ENCODE measurements at regions not wholly inside any gene's neighbourhood (a gene's known extent, or its start where the extent isn't known, plus 50 kb on each side); places are given as distances from the start of the nearest gene placed in this dataset.

DNA sequence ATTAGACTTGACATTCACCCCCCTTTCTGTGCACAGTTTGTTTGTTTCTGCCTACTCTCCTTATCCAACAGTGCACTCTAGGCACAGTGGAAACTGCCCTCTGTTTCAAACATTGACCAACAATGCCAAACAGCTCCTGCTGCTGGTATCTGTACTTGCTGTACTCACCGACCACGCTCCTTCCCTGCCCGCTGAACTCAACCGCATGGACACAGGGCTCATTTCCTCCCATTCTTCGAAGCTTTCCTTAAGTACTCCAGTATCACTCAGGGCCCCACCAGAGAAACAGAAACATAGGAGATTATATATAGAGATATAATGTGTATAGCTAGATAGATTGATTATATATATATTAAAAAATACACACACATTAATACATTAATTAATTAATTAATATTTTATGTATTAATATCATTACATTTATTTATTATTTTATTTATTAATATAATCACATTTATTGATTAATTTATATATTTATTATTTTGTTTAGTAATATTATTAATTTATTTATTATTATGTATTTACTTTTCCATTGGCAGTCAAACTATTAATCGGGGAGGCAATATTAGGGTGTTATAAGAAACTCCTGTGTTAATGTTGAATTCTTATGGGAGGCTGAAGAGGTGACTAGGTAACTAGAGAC is 1528.2 kb downstream of the EFNB2 start:
- no peak for TF ChIP-seq ZNF10 (tag by site-specific recombination; IDR thresholded peaks at IDR 0.05)
- TF ChIP-seq, protein P1, sequence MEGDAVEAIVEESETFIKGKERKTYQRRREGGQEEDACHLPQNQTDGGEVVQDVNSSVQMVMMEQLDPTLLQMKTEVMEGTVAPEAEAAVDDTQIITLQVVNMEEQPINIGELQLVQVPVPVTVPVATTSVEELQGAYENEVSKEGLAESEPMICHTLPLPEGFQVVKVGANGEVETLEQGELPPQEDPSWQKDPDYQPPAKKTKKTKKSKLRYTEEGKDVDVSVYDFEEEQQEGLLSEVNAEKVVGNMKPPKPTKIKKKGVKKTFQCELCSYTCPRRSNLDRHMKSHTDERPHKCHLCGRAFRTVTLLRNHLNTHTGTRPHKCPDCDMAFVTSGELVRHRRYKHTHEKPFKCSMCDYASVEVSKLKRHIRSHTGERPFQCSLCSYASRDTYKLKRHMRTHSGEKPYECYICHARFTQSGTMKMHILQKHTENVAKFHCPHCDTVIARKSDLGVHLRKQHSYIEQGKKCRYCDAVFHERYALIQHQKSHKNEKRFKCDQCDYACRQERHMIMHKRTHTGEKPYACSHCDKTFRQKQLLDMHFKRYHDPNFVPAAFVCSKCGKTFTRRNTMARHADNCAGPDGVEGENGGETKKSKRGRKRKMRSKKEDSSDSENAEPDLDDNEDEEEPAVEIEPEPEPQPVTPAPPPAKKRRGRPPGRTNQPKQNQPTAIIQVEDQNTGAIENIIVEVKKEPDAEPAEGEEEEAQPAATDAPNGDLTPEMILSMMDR (tag by site-specific recombination; IDR thresholded peaks at IDR 0.05), result no peak
- no peak for TF ChIP-seq KLF7 (tag by site-specific recombination; IDR thresholded peaks at IDR 0.05; ENCODE audit: borderline replicate concordance)
